Uterus (tissue), 2 donors: ENCODE measurements at regions not wholly inside any gene's neighbourhood (a gene's known extent, or its start where the extent isn't known, plus 50 kb on each side); places are given as distances from the start of the nearest gene placed in this dataset.

ENCODE experiments used
- POLR2A ChIP-seq, 2 donors: fragments of 450-650 bp; IDR thresholded peaks; one replicate each; pipeline ENCODE4 v1.6.1; 2016; ENCODE audit warnings: antibody characterized with exemption in 2 of 2, mild to moderate bottlenecking in 1 of 2, moderate library complexity in 1 of 2
- TF ChIP-seq, protein P1 (sequence below), 4 experiments: fragments of 200-600 bp in 2 of 4; fragments of 450-650 bp in 2 of 4; sonication (generic) in 2 of 4; IDR thresholded peaks; one replicate each; pipeline ENCODE4 v1.5.1; 2016 to 2019; ENCODE audit warnings: antibody characterized with exemption in 4 of 4, mild to moderate bottlenecking in 2 of 4, moderate library complexity in 1 of 4

DNA sequence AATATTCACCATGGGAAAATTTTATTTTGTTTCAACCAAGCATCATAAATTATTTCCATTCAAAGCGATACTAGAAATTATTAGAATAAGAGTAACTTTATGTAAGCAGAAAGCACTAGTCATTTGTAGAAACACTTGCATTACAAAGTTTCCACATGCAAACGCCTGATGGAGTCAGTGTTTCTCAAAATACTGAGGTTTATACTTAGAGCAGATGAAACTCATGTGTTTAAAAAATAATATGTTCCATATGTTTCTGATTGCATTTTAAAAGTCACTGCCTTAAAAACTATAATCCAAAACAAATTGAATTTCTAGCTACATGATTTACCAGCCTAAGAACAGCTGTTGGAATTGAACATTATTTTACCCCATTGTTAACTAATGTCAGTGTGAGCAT is 1246.4 kb downstream of the SLC16A7 start:
- TF ChIP-seq, protein P1, sequence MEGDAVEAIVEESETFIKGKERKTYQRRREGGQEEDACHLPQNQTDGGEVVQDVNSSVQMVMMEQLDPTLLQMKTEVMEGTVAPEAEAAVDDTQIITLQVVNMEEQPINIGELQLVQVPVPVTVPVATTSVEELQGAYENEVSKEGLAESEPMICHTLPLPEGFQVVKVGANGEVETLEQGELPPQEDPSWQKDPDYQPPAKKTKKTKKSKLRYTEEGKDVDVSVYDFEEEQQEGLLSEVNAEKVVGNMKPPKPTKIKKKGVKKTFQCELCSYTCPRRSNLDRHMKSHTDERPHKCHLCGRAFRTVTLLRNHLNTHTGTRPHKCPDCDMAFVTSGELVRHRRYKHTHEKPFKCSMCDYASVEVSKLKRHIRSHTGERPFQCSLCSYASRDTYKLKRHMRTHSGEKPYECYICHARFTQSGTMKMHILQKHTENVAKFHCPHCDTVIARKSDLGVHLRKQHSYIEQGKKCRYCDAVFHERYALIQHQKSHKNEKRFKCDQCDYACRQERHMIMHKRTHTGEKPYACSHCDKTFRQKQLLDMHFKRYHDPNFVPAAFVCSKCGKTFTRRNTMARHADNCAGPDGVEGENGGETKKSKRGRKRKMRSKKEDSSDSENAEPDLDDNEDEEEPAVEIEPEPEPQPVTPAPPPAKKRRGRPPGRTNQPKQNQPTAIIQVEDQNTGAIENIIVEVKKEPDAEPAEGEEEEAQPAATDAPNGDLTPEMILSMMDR (IDR thresholded peaks at IDR 0.05) = no peak
- TF ChIP-seq POLR2A (IDR thresholded peaks at IDR 0.05) = no peak
